CD4-positive, alpha-beta T cell treated with Interferon gamma for 1 hour (primary cell): ENCODE measurements at regions not wholly inside any gene's neighbourhood (a gene's known extent, or its start where the extent isn't known, plus 50 kb on each side); places are given as distances from the start of the nearest gene placed in this dataset.
"Not testable (repeated sequence)": the region's sequence is repeated elsewhere in the genome, so short reads cannot be mapped to it uniquely, and the experiment has no call there.

ENCODE experiments used
- DNase-seq: peaks from one replicate; pipeline ENCODE4 v3.0.0-alpha.2; 2020

DNA sequence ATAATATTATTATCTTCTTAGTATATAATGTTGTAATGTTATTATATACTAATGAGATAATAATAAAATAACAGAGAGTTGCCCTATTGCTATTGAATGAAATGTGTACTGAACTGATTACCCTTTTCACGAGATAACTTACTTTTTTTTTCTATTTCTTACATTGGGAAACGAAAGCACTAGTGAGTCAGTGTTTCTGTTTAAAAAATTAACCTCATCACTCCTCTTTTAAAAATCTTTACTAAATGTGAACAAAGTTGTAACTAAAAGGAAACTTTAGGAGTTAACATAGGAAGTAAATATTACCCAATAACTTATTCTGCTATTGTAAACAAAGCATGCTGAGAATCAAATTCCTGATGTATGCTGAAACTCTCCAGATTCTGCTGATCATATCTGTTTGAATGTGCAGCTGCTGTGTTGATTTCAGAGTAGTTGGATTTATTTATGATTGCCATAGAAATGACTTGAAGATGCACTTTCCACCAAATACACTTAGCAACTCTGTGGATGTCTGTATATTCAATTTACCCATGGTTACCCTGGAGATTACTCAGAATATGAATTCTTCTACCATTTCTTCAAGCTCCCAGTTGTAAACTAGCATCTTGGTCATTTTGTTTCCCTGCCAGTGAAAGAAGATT, 523.4 kb downstream of the TENT5A start:
- DNase-seq = no peak

DNA sequence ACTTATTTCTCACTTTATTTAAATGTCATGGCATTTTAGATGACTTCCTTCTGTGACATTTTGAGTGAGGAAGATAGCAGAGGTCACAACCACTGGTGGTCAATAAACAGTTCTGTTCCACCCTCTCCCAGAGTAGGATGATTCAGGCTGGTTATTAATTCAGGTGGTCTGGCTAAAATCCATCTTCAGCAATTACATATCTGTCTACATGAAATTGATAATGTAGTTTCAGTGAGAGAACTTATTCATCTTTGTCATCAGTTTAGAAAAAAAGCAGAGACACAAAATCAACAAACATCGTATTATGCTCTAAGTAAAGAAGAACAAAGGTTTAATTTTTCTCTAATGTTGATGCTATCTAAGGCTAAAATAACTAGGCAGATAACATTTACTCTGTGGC, 525.5 kb downstream of the TENT5A start:
- DNase-seq = no peak

DNA sequence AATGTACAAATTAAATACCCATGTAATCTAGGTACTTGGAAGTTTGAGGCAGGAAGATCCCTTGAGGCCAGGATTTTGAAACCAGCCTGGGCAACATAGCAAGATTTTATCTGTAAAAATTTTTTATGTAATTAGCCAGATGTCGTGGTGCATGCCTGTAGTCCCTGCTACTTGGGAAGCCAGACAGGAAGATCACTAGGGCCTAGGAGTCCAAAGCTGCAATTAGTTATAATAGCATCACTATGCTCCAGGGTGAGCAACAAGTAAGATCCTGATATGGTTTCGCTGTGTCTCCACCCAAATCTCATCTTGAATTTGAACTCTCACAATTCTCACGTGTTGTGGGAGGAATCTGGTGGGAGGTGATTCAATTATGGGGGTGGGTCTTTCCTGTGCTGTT, 535.8 kb downstream of the TENT5A start:
- no peak for DNase-seq

DNA sequence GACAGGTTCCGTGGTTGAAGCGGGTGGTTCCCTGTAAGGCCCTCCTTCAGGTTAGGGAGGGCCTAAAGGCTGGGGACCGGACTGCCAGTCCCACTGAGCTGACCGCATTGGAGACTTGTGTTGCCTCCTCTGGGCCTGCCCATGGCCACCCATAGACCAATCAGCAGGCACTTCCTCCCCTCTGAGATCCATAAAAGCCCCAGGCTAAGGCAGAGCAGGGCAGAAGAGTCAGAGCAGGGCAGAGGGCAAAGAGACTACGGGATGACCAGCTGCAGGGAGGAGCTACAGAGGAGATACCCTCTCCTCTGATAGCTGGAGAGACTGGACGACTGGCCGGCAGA, 537.4 kb downstream of the TENT5A start:
- no peak for DNase-seq

DNA sequence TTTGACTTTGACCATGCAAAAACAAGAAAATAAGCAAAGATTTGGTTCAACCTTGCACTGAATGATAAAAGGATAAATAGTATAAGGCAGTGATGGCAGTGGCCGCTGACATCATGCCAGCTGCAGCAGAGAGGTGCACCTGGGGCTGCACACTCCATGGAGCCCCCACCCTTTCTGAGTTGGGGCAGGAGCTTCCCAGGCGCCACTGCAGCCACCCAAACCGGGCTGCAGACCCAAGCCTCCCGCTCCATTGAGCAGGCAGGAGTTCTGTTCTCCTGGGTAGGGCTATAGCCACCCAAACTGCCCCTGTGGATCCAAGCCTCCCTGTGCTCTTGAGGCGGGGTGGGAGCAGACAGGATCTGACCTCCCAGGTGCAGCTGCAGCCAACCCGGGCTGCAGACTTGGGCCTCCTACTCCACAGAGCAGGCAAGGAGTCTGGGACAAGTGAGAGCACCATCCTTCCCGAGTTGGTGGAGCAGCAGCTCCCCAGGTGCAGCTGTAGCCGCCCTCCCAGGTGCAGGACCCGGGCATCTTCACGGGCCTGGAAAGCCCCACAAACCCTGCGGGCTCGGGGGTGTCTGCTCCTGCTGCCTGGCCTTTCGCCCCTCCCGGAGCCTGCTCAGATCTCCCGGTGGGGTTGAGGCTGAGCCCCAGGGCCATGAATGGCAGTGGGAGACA, 537.9 kb downstream of the TENT5A start:
- no peak for DNase-seq

DNA sequence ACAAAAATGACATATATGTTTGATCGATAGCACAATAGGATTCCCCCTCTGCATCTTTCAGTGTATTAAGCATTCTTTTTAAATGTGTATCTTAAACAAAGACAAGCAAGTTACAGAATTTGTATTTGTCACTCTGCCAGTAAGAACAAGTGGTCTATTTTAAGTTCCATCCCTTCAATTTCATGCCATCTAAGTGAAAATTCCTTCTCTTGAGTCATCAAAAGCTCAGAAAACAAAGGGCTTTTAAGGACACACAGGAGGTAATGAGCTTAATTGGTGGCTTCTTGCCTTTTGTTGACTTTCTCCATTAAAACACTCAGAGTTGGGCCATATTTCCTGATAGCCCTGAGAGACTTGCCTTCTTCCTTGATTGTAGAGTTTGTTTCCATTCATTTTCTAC, 547.8 kb downstream of the TENT5A start:
- no peak for DNase-seq

DNA sequence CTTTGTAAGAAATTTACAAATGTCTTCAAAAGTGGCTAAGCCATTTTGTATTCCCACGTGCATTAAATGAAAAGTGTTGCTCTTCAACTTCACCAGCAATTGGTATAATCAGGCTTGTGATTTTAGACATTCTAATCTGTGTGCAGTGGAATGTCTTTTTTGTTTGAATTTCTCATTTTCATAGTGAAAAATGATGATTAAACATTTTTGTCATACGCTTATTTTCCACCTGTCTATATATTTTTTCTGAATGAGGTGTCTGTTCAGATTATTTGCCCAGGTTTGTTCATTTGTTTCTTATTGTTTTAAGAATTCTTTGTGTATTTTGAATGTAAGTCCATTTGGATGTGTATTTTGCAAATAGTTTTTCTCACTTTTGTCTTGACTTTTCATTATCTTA, 558.1 kb downstream of the TENT5A start:
- no peak for DNase-seq

DNA sequence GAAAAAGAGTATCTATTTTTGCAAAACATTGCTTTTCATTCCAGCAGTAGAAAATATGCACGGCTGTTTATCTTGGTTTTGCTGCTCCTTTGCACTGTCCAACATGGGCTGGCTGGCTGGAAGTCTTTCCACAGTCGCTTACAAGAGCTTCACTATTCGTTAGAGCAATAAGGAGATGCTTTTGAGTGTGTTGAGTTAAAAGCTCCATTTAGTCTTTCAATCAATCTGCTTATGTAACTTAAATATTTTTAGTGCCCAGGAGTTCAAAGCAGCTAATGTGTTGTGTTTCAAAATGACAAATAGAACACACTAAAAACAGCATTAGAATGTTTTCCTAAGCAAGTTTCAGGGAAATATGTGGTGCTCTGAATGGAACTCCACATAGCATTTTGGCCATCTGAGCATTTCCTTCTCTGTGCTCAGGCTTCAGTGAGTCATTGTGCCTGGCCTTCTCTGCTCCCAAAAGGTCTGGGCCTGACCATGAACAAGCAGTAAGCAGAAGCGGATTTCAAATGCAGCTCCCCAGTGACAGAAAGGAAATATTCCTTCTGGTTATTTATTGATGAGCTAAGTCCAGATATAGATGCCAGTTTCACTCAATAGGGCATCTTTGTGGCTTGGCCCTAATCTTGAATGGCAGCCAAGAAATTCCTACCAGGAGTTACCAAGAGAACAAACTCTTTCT, 580.3 kb downstream of the TENT5A start:
- DNase-seq = no peak

DNA sequence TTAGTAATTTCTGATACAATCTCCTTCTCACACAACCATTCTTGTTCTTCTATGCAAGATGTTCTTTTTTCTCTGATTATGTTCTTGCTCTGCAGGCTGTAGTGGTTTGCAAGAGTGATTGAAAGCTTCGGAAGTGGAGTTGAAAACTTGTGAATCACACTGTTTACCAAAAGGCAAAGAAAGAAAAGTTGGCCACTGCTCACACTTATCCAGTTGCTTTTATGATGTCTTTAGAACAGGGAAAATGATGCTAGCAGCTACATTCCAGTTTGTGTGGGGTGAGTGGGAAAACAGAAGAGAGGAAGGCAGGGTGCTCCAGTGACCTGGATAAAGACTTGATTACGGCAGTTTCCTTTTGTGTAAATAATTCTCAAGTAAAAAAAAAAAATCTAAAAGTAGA, 583.3 kb downstream of the TENT5A start:
- DNase-seq = no peak

DNA sequence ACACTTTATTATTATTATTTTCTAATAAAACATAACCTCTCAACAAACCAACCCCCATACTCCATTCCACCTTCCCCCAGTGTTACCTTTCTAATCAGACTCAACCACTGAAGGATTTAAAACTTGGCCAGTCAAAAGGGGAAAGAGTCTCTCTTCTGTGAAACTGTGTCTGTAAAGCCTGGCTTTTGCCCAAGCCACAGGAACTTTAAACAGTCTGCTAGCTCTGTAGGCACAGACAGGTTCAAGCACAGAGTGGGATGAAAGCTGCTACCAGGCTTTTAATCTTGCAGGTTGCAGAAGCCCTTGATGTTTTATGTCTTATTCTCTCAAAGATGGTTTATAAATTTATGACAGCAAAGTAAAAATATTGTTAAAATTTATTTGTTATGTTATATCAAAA, 585.7 kb downstream of the TENT5A start:
- no peak for DNase-seq

DNA sequence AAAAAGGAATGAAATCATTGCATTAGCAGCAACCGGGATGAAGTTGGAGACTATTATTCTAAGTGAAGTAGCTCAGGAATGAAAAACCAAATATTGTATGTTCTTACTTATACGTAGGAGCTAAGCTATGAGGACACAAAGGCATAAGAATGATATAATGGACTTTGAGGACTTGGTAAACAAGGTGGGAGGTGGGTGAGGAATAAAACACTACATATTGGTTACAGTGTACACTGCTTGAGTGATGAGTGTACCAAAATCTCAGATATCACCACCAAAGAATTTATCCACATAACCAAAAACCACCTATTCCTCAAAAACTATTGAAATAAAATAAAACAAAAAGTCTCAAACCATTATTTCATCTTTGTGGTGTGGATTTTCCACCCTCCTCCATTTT, 593.5 kb downstream of the TENT5A start:
- no peak for DNase-seq

DNA sequence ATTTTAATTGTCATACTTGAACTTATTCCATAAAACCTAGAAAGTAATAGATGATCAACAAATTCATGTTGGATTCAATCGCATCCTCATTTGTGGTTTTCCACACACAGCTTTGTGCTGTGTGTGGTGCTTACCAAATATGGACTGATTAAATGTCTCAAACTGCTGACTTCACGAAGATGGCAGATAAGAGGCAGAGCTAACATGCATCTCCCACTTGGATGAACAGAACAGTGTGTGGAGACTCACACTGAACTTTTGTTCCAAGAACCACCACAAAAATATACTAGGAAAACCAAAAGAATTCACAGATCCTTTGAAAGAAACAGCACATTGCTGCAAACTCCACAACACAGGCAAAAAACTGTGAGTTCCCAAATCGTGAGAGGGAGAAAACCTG, 603.7 kb downstream of the TENT5A start:
- no peak for DNase-seq

DNA sequence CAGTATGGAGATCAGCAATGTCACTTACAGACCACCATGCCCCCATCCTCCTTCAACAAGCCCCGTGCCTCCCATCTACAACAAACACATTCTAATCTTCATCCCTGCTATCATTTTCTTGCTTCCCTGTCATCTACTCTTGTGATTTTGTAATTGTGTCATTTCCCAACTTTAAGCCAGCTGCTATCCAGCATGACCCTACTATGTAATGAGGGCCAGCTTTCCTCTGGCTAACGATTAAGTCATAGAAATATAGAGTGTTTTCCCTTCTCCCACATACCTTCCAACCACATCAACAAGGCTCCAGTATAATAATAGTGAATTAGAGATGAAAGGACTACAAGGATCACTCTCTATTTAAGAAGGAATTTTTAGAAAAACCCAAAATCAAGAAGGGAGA, 607.0 kb downstream of the TENT5A start:
- DNase-seq = no peak

DNA sequence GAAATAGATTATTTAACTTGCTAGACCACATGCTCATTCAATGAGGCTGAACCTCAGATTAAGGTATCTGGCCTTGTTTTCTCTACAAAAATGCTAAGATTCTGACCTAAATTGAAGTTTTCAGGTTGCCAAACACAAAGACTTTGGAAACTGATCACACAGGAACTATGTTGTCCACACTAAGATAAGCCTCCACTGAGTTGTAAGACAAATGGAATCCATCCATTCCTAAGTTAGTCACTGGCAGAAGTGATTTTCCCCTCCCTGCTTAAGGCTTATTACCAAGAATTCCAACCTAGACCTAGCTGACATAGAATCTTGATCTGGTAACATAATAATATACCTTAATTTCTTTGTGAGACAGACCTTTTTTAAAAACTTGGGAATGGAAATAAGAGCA, 608.1 kb downstream of the TENT5A start:
- no peak for DNase-seq

DNA sequence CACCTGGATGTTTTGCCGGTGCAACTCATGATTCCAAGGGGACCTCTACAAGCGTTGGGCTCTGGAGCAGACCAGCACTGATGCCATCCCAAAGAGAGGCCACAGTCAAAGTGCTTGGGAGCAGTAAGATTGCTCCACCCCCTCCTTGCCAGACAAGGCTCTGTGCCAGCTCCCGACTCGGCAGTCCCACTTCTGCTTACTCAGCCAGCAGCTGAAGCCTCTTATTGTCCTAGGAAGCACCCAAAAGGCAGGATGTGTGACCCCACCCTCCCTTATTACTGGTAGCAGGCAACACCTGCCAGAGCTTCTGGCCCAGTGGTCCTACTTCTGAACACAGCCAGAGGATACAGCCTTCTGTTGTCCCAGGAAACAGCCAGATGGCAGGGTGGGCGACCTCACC, 614.2 kb downstream of the TENT5A start:
- no peak for DNase-seq

DNA sequence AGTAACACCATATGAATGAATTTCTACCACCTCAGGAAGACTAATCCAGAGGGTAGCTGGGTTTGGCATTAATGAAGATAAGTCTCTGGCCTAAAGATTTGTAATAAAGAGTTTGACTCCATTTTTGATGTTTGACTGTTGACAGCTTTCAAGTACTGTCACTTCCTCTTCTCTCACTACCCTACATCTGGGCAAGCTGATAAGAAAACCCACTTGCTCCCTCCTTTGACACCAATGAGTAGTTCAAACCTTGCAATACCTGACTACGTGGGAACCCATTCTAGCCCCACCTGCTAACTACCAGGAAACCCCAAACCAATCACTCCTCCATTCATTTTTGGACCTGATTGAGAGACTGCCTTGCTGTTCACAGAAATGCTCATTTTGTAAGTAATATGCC, 621.5 kb downstream of the TENT5A start:
- DNase-seq = no peak

DNA sequence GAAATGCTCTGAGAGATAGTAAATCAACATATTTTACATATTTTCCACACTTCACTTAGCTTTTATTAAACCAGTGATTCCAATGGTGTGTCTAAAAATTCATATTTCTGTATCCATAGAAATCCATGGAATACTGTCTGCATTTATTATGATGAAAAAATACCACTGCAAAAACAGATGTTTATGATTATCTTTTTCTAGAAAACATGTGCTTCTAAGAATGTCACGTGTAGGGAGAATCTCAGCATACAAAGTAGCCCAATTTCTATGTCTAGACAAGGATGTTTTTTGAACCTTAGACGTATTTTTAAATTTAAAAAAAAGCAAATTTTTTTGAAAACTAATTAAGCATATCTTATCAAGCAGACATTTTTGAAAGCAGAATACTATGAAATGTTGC, 622.4 kb downstream of the TENT5A start:
- DNase-seq = no peak

DNA sequence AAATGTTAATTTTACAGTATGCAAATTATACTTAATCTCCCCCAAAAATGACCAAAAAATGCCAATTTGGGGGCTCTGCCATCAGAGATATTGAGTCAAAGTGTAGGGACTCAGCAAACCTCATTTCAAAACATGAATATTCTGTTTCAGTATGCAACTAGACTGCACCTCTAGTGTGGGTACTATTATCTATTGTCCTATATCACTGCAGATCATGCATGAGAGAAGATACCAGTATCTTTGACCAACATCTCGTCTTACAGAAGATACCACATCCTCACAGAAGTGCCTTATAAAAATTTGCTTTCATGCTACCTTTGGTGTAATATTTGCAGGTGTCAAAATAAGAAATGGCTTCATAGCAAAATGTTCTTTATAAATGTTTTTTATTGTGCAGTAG, 623.8 kb downstream of the TENT5A start:
- DNase-seq = no peak

DNA sequence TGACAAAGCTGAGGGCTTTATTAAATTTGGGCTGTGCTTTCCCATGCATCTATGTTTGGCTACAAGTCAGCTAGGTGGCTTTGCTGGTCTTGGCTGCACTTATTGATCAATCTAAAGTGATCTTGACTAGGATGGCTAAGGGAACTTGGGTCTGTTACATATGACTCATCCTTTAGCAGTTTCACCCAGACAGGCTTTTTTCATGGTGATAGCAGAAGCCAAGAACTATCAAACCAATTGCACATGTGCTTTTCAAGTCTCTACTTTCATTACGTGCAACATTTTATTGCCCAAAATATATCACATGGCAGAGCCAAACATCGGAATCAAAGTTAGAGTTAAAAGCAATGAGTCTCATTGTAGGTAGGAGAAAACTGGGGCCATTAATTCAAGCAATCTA, 626.3 kb downstream of the TENT5A start:
- DNase-seq = no peak

DNA sequence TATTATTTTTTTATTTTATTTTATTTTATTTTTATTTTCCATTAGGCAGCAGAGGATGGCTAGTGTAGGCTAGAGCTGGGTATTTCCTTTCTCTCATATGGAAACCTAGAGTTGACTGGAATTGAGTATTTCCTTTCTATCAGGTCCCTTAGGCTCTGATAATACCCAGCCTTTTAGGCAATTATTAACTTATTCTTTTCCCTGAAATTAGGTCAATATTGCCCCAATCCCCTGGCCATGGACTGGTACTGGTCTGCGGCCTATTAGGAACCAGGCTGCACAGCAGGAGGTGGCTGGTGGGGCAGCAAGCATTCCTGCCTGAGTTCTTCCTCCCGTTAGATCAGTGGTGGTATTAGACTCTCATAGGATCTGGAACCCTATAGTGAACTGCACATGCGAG, 632.2 kb downstream of the TENT5A start:
- no peak for DNase-seq

DNA sequence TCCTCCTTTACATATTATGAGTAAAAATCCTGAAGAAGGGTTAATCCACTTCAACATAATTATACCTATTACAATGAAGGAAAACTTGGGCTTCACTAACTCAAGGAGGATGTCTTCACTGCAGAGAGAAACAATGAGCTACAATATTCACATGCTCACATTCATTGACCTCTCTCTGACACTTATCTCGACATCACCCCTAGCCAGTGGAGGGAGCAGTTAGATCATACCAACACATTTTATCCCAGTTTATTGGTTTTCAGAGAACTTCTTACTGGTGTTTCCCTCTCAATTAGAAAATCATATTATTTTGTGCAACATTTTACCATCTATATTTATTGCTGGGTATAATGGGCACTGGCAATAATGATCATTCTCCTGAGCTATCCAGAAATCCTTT, 646.5 kb downstream of the TENT5A start:
- DNase-seq = no peak

DNA sequence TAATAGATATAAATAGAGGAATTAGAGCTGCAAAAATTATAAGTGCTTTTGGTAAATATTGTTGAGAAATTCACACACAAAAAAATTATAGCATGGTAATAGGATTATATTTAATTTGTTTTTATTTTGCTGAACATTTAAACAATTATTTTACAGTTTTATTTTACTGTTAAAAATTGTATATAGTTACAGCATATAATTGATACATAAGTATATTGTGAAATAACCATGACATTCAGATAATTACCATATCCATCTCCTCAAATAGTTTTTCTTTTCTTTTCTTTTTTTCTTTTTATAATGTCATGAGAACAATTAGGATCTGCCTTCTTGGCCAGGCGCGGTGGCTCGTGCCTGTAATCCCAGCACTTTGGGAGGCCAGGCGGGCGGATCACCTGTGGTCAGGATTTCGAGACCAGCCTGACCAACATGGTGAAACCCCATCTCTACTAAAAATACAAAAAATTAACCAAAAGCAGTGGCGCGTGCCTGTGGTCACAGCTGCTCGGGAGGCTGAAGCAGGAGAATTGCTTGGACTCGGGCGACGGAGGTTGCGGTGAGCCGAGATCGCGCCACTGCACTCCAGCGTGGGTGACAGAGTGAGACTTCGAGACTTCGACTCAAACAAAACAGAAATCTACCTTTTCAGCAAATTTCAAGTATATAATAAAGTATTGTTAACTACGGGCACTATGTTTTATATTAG, 654.2 kb downstream of the TENT5A start:
- no peak for DNase-seq

DNA sequence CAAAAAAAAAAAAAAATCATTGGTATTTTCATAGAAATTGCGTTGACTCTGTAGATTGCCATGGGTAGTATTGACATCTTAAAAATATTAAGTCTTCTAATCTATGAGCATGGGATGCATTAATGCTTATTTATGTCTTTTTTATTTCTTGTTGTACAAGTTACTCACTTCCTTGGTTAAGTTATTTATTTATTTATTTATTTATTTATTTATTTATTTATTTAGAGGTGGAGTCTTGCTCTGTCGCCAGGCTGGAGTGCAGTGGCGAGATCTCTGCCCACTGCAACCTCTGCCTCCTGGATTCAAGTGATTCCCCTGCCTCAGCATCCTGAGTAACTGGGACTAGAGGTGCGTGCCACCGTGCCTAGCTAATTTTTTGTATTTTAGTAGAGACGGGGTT, 656.0 kb downstream of the TENT5A start:
- not testable (repeated sequence) for DNase-seq

DNA sequence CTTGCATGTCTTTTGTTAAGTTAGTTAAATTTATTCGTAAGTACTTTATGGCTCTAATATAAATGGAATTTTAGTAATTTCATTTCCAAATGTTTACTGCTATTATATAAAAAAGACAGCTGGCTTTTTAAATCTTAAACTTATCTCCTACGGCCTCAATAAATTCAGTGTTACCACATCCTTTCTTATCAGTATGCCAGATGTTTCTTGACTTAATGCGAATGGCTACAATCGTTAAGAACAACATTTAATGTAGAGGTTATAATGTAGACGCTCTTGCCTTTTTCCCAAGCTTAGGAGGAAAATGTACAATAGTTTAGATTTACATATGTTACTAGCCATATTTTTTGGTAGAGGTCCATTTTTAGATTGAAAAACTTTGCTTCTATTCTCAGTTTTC, 659.4 kb downstream of the TENT5A start:
- DNase-seq = no peak
